ENCODE measurements at regions not wholly inside any gene's neighbourhood (a gene's known extent, or its start where the extent isn't known, plus 50 kb on each side); places are given as distances from the start of the nearest gene placed in this dataset.

GRCh38 chr2:58377181-58377580 lies 136.1 kb upstream of the FANCL start:
- TF ChIP-seq POLR2A (IDR thresholded peaks at IDR 0.05) = no peak
- TF ChIP-seq CTCF (IDR thresholded peaks at IDR 0.05) = no peak

DNA sequence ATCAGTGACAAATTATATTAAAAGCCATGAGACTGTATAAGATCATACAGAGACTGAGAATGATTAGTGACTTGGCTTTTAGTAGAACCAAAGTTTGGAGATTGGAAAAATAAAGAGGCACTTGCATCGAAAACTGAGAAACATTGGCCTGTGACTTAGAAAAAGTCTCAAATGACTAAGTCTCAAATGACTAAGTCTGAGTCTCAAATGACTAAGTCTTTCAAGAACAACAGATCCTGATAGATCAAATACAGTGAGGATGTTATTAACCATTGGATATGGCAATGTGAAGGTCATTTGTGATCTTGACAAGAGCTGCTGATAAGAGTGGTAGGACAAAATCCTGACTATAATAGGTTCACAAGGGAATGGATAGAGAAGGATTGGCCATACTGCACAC lies 135.5 kb upstream of the FANCL start:
- Histone ChIP-seq H3K4me3 (no peak overlapping the region), H3K27me3 (no peaks in the 10 kb centered on the region), H3K9me3 (no peaks in the 10 kb centered on the region), H3K4me1 (no peaks in the 10 kb centered on the region), H3K27ac (no peak overlapping the region), H3K36me3 (no peaks in the 10 kb centered on the region)
- no peak for TF ChIP-seq POLR2A (IDR thresholded peaks at IDR 0.05)
- no peak for TF ChIP-seq CTCF (IDR thresholded peaks at IDR 0.05)
- no peak for DNase-seq

More at GRCh38 chr2:58377181-58377580, 136.1 kb upstream of the FANCL start:
- no peaks in the 10 kb centered on the region for H3K9me3 ChIP-seq
- H3K4me3 ChIP-seq = no peak overlapping the region
- H3K27ac ChIP-seq = no peak overlapping the region
- no peaks in the 10 kb centered on the region for H3K36me3 ChIP-seq
- no peak for DNase-seq
- no peaks in the 10 kb centered on the region for H3K4me1 ChIP-seq
- H3K27me3 ChIP-seq = no peaks in the 10 kb centered on the region

DNA sequence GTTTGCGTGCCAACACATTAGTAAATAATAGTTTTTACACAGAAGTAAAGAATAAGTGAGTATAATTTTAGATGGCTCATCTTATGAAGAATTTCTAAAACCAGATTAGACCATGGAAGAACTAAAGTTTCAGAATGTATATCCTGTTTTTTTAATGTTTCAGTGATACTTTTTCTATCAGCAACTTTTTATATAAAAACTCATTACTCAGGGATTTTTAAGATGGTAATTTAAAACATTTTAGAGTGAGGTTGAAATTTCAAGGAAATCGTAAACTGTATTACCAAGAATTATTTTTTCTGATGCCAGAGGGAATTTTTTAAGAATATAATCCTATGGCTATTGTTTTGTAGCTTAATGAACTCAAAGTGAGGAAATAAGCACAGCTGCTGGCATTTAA lies 128.5 kb upstream of the FANCL start:
- Histone ChIP-seq H3K36me3 (no peaks in the 10 kb centered on the region), H3K9me3 (no peaks in the 10 kb centered on the region), H3K4me1 (no peaks in the 10 kb centered on the region), H3K27ac (no peak overlapping the region), H3K27me3 (no peaks in the 10 kb centered on the region), H3K4me3 (no peak overlapping the region)
- TF ChIP-seq CTCF (IDR thresholded peaks at IDR 0.05) (no peak), POLR2A (IDR thresholded peaks at IDR 0.05) (no peak)
- no peak for DNase-seq

DNA sequence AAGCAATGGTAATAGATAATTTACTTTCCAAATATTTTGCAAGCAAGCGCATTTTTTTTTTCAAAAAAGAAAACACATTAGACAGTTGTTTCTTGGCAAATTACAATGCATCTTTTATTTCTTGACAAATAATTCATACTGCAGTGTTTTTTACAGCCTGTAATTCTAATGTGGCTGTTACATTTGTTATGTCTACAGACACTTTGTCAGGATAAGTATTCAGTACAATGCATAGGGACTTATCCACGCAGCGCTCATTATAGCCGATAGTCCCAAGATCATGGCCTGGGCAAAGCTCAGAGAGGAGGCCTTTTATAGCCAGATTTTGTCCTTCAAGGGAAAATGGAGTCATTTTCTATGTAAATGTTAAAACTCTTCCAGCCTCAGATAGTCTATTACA lies 123.0 kb upstream of the FANCL start:
- DNase-seq = no peak
- Histone ChIP-seq H3K4me3 (no peak overlapping the region), H3K36me3 (no peaks in the 10 kb centered on the region), H3K4me1 (no peaks in the 10 kb centered on the region), H3K9me3 (no peaks in the 10 kb centered on the region), H3K27ac (no peak overlapping the region), H3K27me3 (no peaks in the 10 kb centered on the region)
- TF ChIP-seq CTCF (IDR thresholded peaks at IDR 0.05) = no peak
- no peak for TF ChIP-seq POLR2A (IDR thresholded peaks at IDR 0.05)

DNA sequence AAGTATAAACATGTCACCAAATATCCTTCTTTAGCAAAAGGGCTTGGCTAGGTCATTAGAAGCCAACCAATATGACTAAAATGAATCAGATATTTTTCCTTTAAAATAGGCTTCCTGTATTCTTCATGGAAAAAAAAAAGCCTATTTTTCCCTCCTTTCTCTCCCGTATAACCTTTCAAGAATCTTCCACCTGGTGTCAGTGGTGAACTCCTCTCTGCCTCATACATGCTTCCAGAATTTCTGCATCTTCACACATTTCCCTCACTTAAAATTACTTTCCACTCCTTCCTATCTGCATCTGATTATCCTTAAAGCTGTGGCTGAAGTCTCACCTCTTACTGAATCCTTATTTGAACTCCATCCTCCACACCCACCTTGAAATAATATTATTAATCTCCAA lies 116.9 kb upstream of the FANCL start:
- Histone ChIP-seq H3K4me1 (no peaks in the 10 kb centered on the region), H3K4me3 (no peak overlapping the region), H3K27me3 (no peaks in the 10 kb centered on the region), H3K36me3 (no peaks in the 10 kb centered on the region), H3K9me3 (no peaks in the 10 kb centered on the region), H3K27ac (no peak overlapping the region)
- DNase-seq = no peak
- TF ChIP-seq POLR2A (IDR thresholded peaks at IDR 0.05) (no peak), CTCF (IDR thresholded peaks at IDR 0.05) (no peak)

DNA sequence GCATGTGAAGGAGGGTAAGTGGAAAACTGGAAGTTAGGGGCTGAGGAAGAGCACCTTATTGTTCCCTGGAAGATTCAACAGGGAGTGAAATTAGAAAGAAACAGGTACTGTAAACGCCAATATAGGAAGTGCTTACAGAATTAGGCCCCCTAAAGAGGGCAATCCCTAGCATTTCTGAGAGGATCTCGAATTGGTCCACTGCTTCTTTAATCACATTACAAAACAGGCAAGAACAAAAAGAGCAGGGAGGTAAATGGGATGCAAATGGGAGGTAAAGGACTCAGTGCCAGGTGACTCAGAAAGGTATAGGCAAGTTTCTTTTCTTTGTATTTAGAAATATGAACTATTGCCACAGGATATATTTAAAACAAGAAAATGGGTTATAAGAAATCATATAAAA lies 116.4 kb upstream of the FANCL start:
- H3K4me3 ChIP-seq = no peak overlapping the region
- H3K27me3 ChIP-seq = no peaks in the 10 kb centered on the region
- no peak for DNase-seq
- no peaks in the 10 kb centered on the region for H3K36me3 ChIP-seq
- H3K27ac ChIP-seq = no peak overlapping the region
- TF ChIP-seq POLR2A (IDR thresholded peaks at IDR 0.05) = no peak
- no peak for TF ChIP-seq CTCF (IDR thresholded peaks at IDR 0.05)
- no peaks in the 10 kb centered on the region for H3K9me3 ChIP-seq
- H3K4me1 ChIP-seq = no peaks in the 10 kb centered on the region

All from Peyer's patch (tissue), 4 donors.